ENCODE measurements at regions not wholly inside any gene's neighbourhood (a gene's known extent, or its start where the extent isn't known, plus 50 kb on each side); places are given as distances from the start of the nearest gene placed in this dataset.

- Histone ChIP-seq H3K79me2 (ENCODE audit: control insufficient read depth, insufficient read depth, low read length) (no peaks in the 10 kb centered on the region), H2AFZ (ENCODE audit: low read length) (no peak overlapping the region), H3K4me1 (ENCODE audit: control insufficient read depth, extremely low read depth, insufficient read depth, low read length) (no peaks in the 10 kb centered on the region), H3K36me3 (ENCODE audit: control insufficient read depth, insufficient read depth, low read length) (no peaks in the 10 kb centered on the region), H3K9me3 (ENCODE audit: control insufficient read depth, insufficient read depth, low read depth, low read length) (no peaks in the 10 kb centered on the region), H4K20me1 (ENCODE audit: control insufficient read depth, extremely low read depth, insufficient read depth, low read length) (no peaks in the 10 kb centered on the region), H3K9ac (ENCODE audit: insufficient read depth, low read length) (no peak overlapping the region), H3K4me3 (replicated peaks in 1 of 4; ENCODE audit: control extremely low read depth in 1 of 4, insufficient read depth in 1 of 4, low read depth in 3 of 4, low read length in 4 of 4) (no peak overlapping the region), H3K4me2 (ENCODE audit: extremely low read depth, insufficient read depth, low read length) (no peak overlapping the region), H3K27me3 (ENCODE audit: control insufficient read depth, insufficient read depth, low read length) (no peaks in the 10 kb centered on the region), H3K27ac (ENCODE audit: insufficient read depth, low read length) (no peak overlapping the region)
- no peak for TF ChIP-seq CTCF (conservative IDR thresholded peaks at IDR 0.05 in 1 of 2, IDR thresholded peaks at IDR 0.05 in 1 of 2; ENCODE audit: low read depth in 1 of 2, low read length in 2 of 2)
- TF ChIP-seq EZH2 (IDR thresholded peaks at IDR 0.05; ENCODE audit: low read length, missing control alignments): no peak
- DNase-seq (ENCODE audit: low read depth in 2 of 2): no peak
Observed at GRCh38 chr7:54955696-54956420, 63.0 kb upstream of the EGFR start.

GRCh38 chr7:54956865-54957264, 62.0 kb upstream of the EGFR start:
- no peaks in the 10 kb centered on the region for H3K27me3 ChIP-seq (ENCODE audit: control insufficient read depth, insufficient read depth, low read length)
- H3K27ac ChIP-seq (ENCODE audit: insufficient read depth, low read length): no peak overlapping the region
- H3K36me3 ChIP-seq (ENCODE audit: control insufficient read depth, insufficient read depth, low read length): no peaks in the 10 kb centered on the region
- H3K4me3 ChIP-seq (replicated peaks in 1 of 4; ENCODE audit: control extremely low read depth in 1 of 4, insufficient read depth in 1 of 4, low read depth in 3 of 4, low read length in 4 of 4): no peak overlapping the region
- H3K9ac ChIP-seq (ENCODE audit: insufficient read depth, low read length): no peak overlapping the region
- no peaks in the 10 kb centered on the region for H3K9me3 ChIP-seq (ENCODE audit: control insufficient read depth, insufficient read depth, low read depth, low read length)
- TF ChIP-seq EZH2 (IDR thresholded peaks at IDR 0.05; ENCODE audit: low read length, missing control alignments) (no peak), CTCF (conservative IDR thresholded peaks at IDR 0.05 in 1 of 2, IDR thresholded peaks at IDR 0.05 in 1 of 2; ENCODE audit: low read depth in 1 of 2, low read length in 2 of 2) (no peak)
- H3K79me2 ChIP-seq (ENCODE audit: control insufficient read depth, insufficient read depth, low read length): no peaks in the 10 kb centered on the region
- DNase-seq (ENCODE audit: low read depth in 2 of 2): no peak
- H4K20me1 ChIP-seq (ENCODE audit: control insufficient read depth, extremely low read depth, insufficient read depth, low read length): no peaks in the 10 kb centered on the region
- no peak overlapping the region for H3K4me2 ChIP-seq (ENCODE audit: extremely low read depth, insufficient read depth, low read length)
- H3K4me1 ChIP-seq (ENCODE audit: control insufficient read depth, extremely low read depth, insufficient read depth, low read length): peaks cover 4% of the 10 kb centered on the region
- no peak overlapping the region for H2AFZ ChIP-seq (ENCODE audit: low read length)

- H4K20me1 ChIP-seq (ENCODE audit: control insufficient read depth, extremely low read depth, insufficient read depth, low read length): no peaks in the 10 kb centered on the region
- no peak overlapping the region for H3K4me2 ChIP-seq (ENCODE audit: extremely low read depth, insufficient read depth, low read length)
- no peak overlapping the region for H3K4me3 ChIP-seq (replicated peaks in 1 of 4; ENCODE audit: control extremely low read depth in 1 of 4, insufficient read depth in 1 of 4, low read depth in 3 of 4, low read length in 4 of 4)
- H3K9ac ChIP-seq (ENCODE audit: insufficient read depth, low read length): no peak overlapping the region
- DNase-seq (ENCODE audit: low read depth in 2 of 2): peak; percentile 13 to 47
- TF ChIP-seq CTCF (conservative IDR thresholded peaks at IDR 0.05 in 1 of 2, IDR thresholded peaks at IDR 0.05 in 1 of 2; ENCODE audit: low read depth in 1 of 2, low read length in 2 of 2): no peak
- TF ChIP-seq EZH2 (IDR thresholded peaks at IDR 0.05; ENCODE audit: low read length, missing control alignments): no peak
- H3K36me3 ChIP-seq (ENCODE audit: control insufficient read depth, insufficient read depth, low read length): no peaks in the 10 kb centered on the region
- H3K9me3 ChIP-seq (ENCODE audit: control insufficient read depth, insufficient read depth, low read depth, low read length): no peaks in the 10 kb centered on the region
- peaks cover 4% of the 10 kb centered on the region for H3K4me1 ChIP-seq (ENCODE audit: control insufficient read depth, extremely low read depth, insufficient read depth, low read length)
- H3K27ac ChIP-seq (ENCODE audit: insufficient read depth, low read length): no peak overlapping the region
- no peaks in the 10 kb centered on the region for H3K79me2 ChIP-seq (ENCODE audit: control insufficient read depth, insufficient read depth, low read length)
- H3K27me3 ChIP-seq (ENCODE audit: control insufficient read depth, insufficient read depth, low read length): no peaks in the 10 kb centered on the region
- H2AFZ ChIP-seq (ENCODE audit: low read length): no peak overlapping the region
Observed at GRCh38 chr7:54960517-54960916, 58.3 kb upstream of the EGFR start.

Measured in fibroblast of lung (primary cell).